ENCODE measurements at regions not wholly inside any gene's neighbourhood (a gene's known extent, or its start where the extent isn't known, plus 50 kb on each side); places are given as distances from the start of the nearest gene placed in this dataset.

GRCh38 chr18:52288403-52289004 is 51.5 kb upstream of the DCC start:
- DNase-seq (ENCODE audit: low spot score) = no peak

GRCh38 chr18:52289392-52289791 is 50.6 kb upstream of the DCC start:
- DNase-seq (ENCODE audit: low spot score) = no peak

Data from CD4-positive, alpha-beta T cell treated with Interleukin-2 at 100 ng/mL for 4 hours (primary cell).